ENCODE measurements at regions not wholly inside any gene's neighbourhood (a gene's known extent, or its start where the extent isn't known, plus 50 kb on each side); places are given as distances from the start of the nearest gene placed in this dataset.
"Not testable (repeated sequence)": the region's sequence is repeated elsewhere in the genome, so short reads cannot be mapped to it uniquely, and the experiment has no call there.

GRCh38 chr9:138206108-138206507, 328.5 kb downstream of the CACNA1B start:
- TF ChIP-seq CTCF (IDR thresholded peaks at IDR 0.05; ENCODE audit: low read depth, low read length); EZH2phosphoT487 (IDR thresholded peaks at IDR 0.05; ENCODE audit: low read depth): not testable (repeated sequence)

All from OCI-LY3 (cell line).